GM18909 (cell line): ENCODE measurements at regions not wholly inside any gene's neighbourhood (a gene's known extent, or its start where the extent isn't known, plus 50 kb on each side); places are given as distances from the start of the nearest gene placed in this dataset.

Source experiments
- ATAC-seq: cut with Tn5 transposase; IDR thresholded peaks from one replicate; pipeline ENCODE4 v1.9.1; 2021; ENCODE audit warnings: mild to moderate bottlenecking; ENCODE audit not compliant: unreplicated experiment, poor library complexity

- ATAC-seq: no peak
Observed at GRCh38 chr6:74785236-74785635, 420.6 kb downstream of the COL12A1 start.

DNA sequence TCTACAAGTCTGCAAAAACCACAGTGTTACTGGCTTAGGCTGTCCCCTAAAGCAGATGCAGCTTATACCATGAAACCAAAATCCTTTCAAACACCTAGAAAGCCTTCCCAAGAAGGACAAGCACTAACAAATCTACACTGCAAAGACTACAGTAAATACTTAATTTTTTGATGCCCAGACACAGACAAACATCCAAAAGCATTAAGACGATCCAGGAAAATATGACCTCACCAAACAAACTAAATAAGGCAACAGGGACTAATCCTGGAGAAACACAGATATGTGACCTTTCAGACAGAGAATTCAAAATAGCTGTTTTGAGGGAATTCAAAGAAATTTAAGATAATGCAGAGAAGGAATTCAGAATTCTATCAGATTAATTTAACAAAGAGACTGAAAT lies 423.5 kb downstream of the COL12A1 start:
- ATAC-seq: no peak

- ATAC-seq: no peak
Observed at GRCh38 chr6:74780831-74781230, 425.0 kb downstream of the COL12A1 start.

DNA sequence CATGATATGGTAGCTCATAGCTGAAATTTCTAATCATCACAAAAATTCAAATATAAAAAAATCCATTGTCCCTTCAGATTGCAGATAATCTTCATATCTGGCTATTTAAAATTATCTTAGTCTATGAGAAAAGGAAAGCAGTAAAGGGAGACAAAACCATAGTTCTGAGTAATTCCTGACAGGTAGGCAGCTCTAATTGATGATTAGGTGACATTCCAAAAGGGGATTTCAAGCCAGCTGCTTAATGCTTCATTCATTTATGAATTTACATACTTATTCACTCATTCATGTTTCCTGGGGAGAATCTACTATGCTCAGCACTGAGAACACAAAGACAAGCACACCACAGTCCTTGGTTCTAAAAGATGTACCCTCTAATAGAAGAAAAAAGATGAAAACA lies 437.1 kb downstream of the COL12A1 start:
- ATAC-seq: no peak

- no peak for ATAC-seq
Observed at GRCh38 chr6:74768120-74768519, 437.7 kb downstream of the COL12A1 start.

GRCh38 chr6:74765486-74765885 lies 440.4 kb downstream of the COL12A1 start:
- ATAC-seq: no peak

- ATAC-seq: no peak
Observed at GRCh38 chr6:74764486-74764885, 441.4 kb downstream of the COL12A1 start.

DNA sequence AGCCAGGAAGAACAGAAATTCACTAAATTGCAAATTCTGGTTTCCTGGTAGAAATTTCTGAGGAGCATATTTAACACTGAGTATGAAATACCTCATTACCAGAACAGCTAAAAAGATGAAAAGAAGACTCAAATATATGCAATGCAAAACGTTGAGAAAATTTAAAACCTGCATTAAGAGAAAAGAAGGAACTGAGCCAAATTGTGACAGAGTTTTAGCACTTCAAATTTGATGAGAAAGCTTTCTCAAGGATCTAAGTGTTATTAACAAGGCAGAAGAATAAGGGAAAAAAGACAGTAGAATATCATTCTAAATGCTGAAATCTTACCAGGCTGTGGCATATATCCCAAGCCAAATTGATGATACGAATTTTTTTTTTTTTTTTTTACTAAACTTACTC lies 443.0 kb downstream of the COL12A1 start:
- ATAC-seq: no peak

- no peak for ATAC-seq
Observed at GRCh38 chr6:74757813-74758212, 448.0 kb downstream of the COL12A1 start.

DNA sequence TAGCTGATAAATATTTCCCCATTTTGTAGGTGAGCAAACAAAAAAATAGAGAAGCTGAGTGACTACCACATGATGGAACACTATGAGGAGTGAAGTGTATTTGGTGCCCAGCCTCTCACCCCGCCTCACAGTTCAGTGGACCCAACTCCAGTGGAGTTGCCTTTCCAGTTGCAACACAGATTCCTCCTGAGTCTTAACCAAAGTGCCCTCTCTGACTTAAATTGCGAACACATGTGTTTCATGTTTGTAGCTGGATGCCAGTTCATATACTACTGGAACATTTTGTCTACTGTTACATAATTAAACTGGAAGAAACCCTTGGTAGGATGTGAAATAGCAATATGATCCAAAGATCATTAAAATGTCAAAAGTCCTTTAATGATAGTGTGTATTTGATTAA lies 448.9 kb downstream of the COL12A1 start:
- ATAC-seq: no peak

GRCh38 chr6:74755778-74756177 lies 450.1 kb downstream of the COL12A1 start:
- ATAC-seq: no peak

DNA sequence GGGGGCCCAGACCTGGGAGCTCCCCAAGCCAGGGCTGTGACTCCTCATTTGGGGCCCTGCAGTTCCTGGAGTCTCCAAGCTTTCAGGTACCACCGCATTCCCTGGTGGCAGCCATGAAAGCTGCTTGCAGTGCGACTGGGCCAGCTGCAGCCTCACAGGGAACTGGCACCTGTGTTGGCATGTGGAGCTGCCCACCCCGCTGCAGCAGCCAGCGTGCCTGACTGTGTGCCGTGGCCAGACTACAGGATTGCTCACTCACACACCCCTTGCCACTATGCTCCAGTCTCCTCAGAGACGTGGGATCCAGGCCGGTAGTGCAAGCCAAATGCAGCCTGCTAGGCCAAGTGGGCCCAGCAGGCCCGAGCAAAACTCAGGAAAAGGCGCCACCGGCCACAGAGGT lies 450.7 kb downstream of the COL12A1 start:
- ATAC-seq: no peak

GRCh38 chr6:74753883-74754600 lies 451.8 kb downstream of the COL12A1 start:
- no peak for ATAC-seq

- ATAC-seq: no peak
Observed at GRCh38 chr6:74752303-74752702, 453.6 kb downstream of the COL12A1 start.

- ATAC-seq: no peak
Observed at GRCh38 chr6:74750826-74751225, 455.0 kb downstream of the COL12A1 start.

DNA sequence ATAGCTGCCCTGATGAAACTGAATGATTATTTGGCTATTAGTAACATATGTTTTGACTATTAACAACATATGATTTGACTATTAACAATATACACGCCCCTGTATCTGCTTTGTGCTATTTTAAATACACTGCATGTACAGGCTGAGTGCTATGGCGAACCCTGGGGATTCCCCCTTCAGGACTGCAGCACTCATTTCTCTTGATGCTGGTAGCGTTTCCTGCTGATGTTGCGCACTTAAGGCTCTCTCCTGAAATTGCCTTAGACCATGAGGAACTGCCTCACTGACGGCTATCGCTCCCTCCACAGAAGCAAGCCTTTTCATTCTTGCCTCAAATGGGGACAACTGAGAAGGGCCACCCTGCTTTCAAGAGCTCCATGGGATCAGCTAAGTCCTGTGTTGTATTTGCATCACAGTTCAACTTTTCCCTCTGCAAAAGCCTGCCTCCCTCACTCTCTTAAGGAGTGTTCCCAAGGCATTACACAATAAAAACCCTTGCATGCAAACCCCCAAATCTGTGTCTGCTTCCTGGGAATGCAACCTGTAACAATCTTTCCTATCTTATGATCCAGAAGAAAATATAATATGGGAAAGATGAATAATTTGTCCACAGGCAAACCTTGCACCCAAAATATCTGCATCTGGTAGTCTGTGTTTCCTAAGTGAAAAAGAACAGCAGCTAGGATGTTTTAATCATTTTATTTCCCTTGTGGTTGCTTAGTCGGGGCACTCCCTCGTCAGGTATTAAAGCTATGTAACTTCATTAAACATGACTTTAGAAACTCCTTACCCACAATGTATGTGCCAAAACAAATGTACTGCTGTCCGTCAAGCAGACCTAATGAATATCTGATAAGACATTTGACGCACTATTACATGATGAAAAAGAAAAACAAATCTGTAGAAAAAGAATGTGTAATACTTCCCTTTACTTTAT lies 456.4 kb downstream of the COL12A1 start:
- ATAC-seq: no peak

DNA sequence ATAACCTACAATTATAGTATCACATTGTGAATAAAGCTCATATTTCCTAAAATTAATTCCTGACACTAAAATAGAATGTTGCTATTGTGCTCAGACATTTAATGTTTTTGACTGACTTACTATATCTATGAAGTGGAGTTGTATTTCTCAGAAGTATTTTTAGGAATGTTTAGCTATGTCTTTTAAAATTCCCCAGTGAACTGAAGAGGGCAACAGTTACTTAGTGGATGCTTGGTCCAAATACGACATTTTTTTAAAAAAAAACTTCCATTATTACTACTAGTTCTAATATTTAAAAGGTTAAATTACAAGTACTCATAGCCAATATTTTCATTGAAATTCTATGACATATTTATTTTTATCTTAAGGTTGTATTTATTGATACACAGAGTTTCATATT lies 460.2 kb downstream of the COL12A1 start:
- no peak for ATAC-seq

DNA sequence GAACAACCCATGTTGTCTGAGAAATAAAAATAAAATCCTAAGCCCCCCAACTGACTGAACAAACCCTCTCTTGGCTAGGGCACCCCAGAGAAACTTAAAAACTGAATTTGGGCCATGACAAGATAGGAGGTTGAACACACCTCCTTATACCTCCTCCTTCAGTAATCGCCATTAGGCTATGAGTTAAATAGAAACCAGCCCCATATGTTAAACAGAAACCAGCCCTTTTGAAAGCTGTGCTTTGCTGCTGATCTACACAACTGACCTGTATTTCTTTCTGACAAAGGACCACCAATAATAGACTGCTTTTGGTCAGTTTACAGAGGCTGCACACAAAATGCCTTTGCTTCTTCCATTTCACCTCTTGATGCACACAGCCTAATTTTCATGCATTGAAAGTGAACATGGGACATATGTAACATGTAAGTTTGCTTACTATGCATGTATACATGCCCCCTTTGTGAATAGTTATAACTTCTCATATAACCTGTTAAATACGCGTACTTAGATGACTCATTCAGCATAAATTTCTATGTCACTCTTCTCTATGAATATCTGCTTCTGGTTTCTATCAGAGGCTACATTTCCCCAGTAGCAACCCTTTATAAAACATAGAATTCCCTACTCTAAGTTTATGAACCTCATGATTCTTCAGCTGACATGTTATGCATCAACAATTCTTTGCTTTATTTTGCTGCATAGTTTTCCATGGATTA lies 462.9 kb downstream of the COL12A1 start:
- ATAC-seq: peak; percentile 65

GRCh38 chr6:74741646-74742045 lies 464.2 kb downstream of the COL12A1 start:
- ATAC-seq: no peak

- no peak for ATAC-seq
Observed at GRCh38 chr6:74735304-74735703, 470.5 kb downstream of the COL12A1 start.

- ATAC-seq: no peak
Observed at GRCh38 chr6:74734901-74735300, 471.0 kb downstream of the COL12A1 start.
